Astrocyte of the cerebellum (primary cell): ENCODE measurements at regions not wholly inside any gene's neighbourhood (a gene's known extent, or its start where the extent isn't known, plus 50 kb on each side); places are given as distances from the start of the nearest gene placed in this dataset.

Experiments used
- DNase-seq: peaks from one replicate; pipeline ENCODE4 v3.0.0-alpha.2; 2011; ENCODE audit warnings: low read depth
- H3K4me3 ChIP-seq: 2 replicates; pipeline ENCODE4 v1.5.1; 2011; ENCODE audit warnings: mild to moderate bottlenecking, low read depth, low read length, moderate library complexity
- in situ Hi-C: cut with HindIII; loops from 2 replicates; pipeline ENCODE4 v1.10.0; 2017; ENCODE audit warnings: low sequenced_read_pairs
- TF ChIP-seq, protein P1 (sequence below): IDR thresholded peaks from 2 replicates; pipeline ENCODE4 v1.5.1; 2012; ENCODE audit warnings: low read length, low read depth, moderate library complexity, mild to moderate bottlenecking; ENCODE audit errors: missing control alignments

DNA sequence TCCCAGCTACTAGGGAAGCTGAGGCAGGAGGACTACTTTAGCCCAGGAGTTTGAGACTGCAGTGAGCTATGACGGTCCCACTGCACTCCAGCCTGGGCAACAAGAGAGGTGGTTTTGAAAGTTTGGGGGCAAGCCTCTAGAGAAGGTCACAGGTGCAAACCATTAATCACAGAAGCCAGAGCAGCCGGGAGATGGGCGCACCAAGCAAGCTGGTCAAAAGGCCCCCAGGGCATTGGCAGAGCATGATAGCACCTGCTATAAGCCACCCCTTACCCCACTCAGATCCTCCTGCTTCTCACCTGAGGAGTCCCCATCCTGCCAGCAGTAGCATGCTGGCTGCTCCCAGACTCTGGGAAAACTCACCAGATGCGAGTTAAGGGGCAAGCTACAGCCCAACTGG lies 116.1 kb upstream of the RAB12 start:
- H3K4me3 ChIP-seq = no peak overlapping the region
- DNase-seq = no peak
- TF ChIP-seq, protein P1, sequence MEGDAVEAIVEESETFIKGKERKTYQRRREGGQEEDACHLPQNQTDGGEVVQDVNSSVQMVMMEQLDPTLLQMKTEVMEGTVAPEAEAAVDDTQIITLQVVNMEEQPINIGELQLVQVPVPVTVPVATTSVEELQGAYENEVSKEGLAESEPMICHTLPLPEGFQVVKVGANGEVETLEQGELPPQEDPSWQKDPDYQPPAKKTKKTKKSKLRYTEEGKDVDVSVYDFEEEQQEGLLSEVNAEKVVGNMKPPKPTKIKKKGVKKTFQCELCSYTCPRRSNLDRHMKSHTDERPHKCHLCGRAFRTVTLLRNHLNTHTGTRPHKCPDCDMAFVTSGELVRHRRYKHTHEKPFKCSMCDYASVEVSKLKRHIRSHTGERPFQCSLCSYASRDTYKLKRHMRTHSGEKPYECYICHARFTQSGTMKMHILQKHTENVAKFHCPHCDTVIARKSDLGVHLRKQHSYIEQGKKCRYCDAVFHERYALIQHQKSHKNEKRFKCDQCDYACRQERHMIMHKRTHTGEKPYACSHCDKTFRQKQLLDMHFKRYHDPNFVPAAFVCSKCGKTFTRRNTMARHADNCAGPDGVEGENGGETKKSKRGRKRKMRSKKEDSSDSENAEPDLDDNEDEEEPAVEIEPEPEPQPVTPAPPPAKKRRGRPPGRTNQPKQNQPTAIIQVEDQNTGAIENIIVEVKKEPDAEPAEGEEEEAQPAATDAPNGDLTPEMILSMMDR = no peak
- in situ Hi-C loops = no loop called here

DNA sequence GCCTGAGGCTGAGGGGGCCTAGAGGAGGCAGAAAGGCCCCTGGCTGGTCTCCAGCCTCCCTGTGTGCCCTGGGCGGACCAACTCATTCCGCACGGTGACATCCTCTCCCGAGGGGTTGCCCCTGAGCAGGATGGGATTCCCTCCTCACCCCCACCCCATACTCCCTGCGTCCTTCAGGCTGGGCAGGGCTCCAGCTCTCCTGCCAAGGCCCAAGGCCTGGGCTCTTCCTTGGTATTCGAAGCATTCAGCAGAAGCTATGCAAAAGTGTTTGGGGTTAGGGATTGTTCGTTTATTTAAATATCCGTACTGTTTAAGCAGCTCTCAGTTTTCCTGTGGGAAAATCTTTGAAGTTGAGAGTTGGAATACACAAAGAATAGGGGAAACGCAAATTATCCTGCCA lies 113.1 kb upstream of the RAB12 start:
- TF ChIP-seq, protein P1 = no peak
- peak; percentile 50 for DNase-seq
- no peak overlapping the region for H3K4me3 ChIP-seq
- in situ Hi-C loops = no loop called here

DNA sequence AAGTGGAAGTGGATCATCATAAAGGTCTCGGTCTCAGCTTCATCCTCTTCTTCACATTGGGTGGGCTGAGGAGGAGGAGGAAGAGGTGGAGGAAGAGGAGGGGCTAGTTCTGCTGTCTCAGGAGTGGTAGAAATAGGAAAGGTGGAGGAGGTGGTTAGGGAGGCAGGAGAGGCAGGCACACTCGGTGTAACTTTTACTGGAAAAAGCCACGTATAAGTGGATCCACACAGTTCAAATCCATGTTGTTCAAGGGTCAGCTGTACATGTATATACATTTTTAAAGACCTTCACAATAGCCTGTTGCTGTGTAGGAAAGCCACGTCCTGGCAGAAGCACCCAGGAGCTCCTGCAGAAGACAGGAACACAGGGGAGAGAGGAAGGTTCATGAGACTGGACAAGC lies 110.3 kb upstream of the RAB12 start:
- DNase-seq = no peak
- H3K4me3 ChIP-seq = no peak overlapping the region
- in situ Hi-C loops = no loop called here
- TF ChIP-seq, protein P1 = no peak

DNA sequence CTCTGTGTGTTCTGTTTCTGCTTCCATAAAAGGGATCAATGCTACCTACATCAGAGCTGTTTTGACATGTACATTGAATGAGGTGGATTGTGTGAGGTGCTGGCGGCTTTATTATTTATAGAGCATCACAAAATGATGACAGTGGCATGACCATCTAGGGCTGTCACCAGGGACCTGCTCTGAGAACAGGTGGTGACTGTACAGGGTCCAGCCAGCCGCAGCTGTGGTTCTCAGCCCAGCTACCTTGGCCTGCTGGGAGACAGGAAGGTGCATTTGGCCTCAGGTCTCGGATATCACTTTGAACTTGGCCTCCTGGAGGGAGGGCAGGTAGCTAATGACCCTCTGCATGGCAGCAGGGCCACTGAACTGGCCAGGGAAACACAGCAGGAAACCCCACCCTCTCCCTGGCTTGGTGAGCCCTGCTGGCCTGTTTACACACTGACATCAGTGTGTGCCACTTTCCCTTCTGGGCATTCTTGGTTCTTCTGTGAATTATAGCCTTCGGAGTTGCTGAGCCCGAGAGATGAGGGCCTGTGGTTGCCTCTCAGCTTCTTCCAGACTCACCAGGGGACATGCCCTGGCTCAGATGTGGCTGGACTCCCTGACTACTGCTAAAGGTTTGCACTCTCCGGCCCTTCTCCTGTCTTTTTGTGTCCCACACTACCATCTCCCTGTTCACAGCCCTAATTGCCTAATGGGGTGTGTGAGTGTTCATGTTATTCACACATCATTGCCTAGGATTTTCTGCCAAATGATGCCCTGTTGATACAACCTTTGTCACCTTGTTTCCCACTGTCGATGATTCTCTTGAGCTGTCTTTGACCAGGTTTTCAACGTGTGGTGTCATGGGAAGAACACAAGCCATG lies 109.2 kb upstream of the RAB12 start:
- H3K4me3 ChIP-seq = no peak overlapping the region
- TF ChIP-seq, protein P1 = no peak
- no peak for DNase-seq
- in situ Hi-C loops = no loop called here

DNA sequence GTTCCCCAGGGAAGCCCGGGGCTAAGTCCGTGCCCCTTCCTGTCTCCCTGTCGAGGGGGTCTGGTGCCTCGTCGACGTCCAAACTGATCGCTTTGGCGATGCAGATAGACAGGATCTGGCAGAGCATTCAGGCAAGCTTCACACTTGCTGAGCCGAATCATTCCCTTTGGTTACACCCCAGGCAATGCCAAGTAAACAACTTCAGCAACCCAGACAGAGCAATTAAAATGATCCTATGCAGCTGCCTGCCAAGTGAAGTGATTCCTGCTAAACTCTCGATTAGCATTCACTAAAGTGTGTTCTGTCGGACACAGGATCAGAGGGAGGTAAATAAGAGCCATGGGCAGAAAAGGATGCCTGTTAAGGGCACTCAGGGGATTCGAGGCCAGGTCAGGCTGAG lies 108.2 kb upstream of the RAB12 start:
- TF ChIP-seq, protein P1 = no peak
- DNase-seq = no peak

DNA sequence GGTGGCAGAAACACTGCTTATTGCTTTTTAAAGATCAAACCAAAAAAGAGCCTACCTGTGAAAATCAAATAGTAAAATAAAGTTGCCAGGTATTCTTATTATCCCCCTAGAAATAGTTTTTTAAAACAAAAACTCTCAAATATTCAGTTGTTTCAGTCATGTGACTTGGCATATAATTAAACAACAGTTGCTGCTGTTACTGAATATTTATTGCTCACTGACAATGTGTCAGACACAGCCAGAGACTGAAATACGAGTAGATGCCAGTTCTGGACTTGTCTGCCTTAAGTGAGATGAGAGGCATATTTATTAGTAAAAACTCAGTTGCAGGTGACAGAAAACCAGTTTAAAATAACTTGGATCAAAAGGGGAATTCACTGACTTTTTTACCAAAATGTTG lies 106.0 kb upstream of the RAB12 start:
- DNase-seq = no peak
- in situ Hi-C loops = no loop called here
- TF ChIP-seq, protein P1 = no peak
- H3K4me3 ChIP-seq = no peak overlapping the region

More for the DNA sequence above, 108.2 kb upstream of the RAB12 start:
- in situ Hi-C loops = no loop called here
- no peak overlapping the region for H3K4me3 ChIP-seq
